SK-N-SH treated with all-trans-retinoic acid at 6 μM for 48 hours (cell line): ENCODE measurements at regions not wholly inside any gene's neighbourhood (a gene's known extent, or its start where the extent isn't known, plus 50 kb on each side); places are given as distances from the start of the nearest gene placed in this dataset.

Source experiments
- ATAC-seq: fragments of 200-7000 bp; cut with Tn5 transposase; 3 replicates; pipeline ENCODE4 v1.9.1; 2020; ENCODE audit warnings: mild to moderate bottlenecking, moderate library complexity
- ARNTL ChIP-seq: fragments of 450-650 bp; formaldehyde crosslinking; IDR thresholded peaks from 2 replicates; pipeline ENCODE4 v1.5.0; 2020; ENCODE audit warnings: low read depth, mild to moderate bottlenecking, moderate library complexity, borderline replicate concordance
- BACH2 ChIP-seq: fragments of 250-450 bp; sonication (Bioruptor Pico); IDR thresholded peaks from 2 replicates; pipeline ENCODE4 v1.9.0; 2021; ENCODE audit warnings: mild to moderate bottlenecking, borderline replicate concordance
- CREB5 ChIP-seq: fragments of 250-450 bp; sonication (Bioruptor Pico); IDR thresholded peaks from 2 replicates; pipeline ENCODE4 v1.5.1; 2020; ENCODE audit warnings: low read depth, mild to moderate bottlenecking, moderate library complexity
- CSDC2 ChIP-seq: fragments of 250-450 bp; sonication (Bioruptor Pico); IDR thresholded peaks from 2 replicates; pipeline ENCODE4 v1.5.0; 2020; ENCODE audit warnings: mild to moderate bottlenecking, moderate library complexity
- CSRNP3 ChIP-seq: fragments of 250-450 bp; sonication (Bioruptor Pico); IDR thresholded peaks from 2 replicates; pipeline ENCODE4 v1.5.1; 2021; ENCODE audit warnings: mild to moderate bottlenecking, moderate library complexity
- ESRRG ChIP-seq: fragments of 250-450 bp; sonication (Bioruptor Pico); IDR thresholded peaks from 2 replicates; pipeline ENCODE4 v1.6.1; 2021; ENCODE audit warnings: mild to moderate bottlenecking
- GLIS3 ChIP-seq: fragments of 250-450 bp; sonication (Bioruptor Pico); IDR thresholded peaks from 2 replicates; pipeline ENCODE4 v1.5.0; 2020; ENCODE audit warnings: mild to moderate bottlenecking, moderate library complexity
- ISL1 ChIP-seq: fragments of 250-450 bp; sonication (Bioruptor Pico); IDR thresholded peaks from 2 replicates; pipeline ENCODE4 v2.1.2; 2022; ENCODE audit warnings: mild to moderate bottlenecking, moderate library complexity
- OSR1 ChIP-seq: fragments of 250-450 bp; sonication (Bioruptor Pico); IDR thresholded peaks from 2 replicates; pipeline ENCODE4 v1.8.0; 2022; ENCODE audit warnings: moderate library complexity, mild to moderate bottlenecking, inconsistent platforms
- PATZ1 ChIP-seq: fragments of 250-450 bp; sonication (Bioruptor Pico); IDR thresholded peaks from 2 replicates; pipeline ENCODE4 v1.8.0; 2020; ENCODE audit warnings: mild to moderate bottlenecking, moderate library complexity, borderline replicate concordance
- PPARA ChIP-seq: fragments of 250-450 bp; sonication (Bioruptor Pico); IDR thresholded peaks from 2 replicates; pipeline ENCODE4 v1.5.0; 2020; ENCODE audit warnings: mild to moderate bottlenecking, borderline replicate concordance
- RARB ChIP-seq: fragments of 250-450 bp; sonication (Bioruptor Pico); IDR thresholded peaks from 2 replicates; pipeline ENCODE4 v1.8.0; 2021; ENCODE audit warnings: mild to moderate bottlenecking, moderate library complexity
- SNAI2 ChIP-seq: fragments of 250-450 bp; sonication (Bioruptor Pico); IDR thresholded peaks from 2 replicates; pipeline ENCODE4 v1.5.0; 2020; ENCODE audit warnings: mild to moderate bottlenecking, moderate library complexity
- TCF4 ChIP-seq: fragments of 250-450 bp; sonication (Bioruptor Pico); IDR thresholded peaks from 2 replicates; pipeline ENCODE4 v1.8.0; 2021; ENCODE audit warnings: mild to moderate bottlenecking, moderate library complexity, borderline replicate concordance
- TOX ChIP-seq: fragments of 250-450 bp; sonication (Bioruptor Pico); IDR thresholded peaks from 2 replicates; pipeline ENCODE4 v1.8.0; 2021; ENCODE audit warnings: mild to moderate bottlenecking, moderate library complexity, borderline replicate concordance
- TSHZ2 ChIP-seq: fragments of 250-450 bp; sonication (Bioruptor Pico); IDR thresholded peaks from 2 replicates; pipeline ENCODE4 v1.5.0; 2020; ENCODE audit warnings: mild to moderate bottlenecking, moderate library complexity
- ZC3H10 ChIP-seq: fragments of 250-450 bp; sonication (Bioruptor Pico); IDR thresholded peaks from 2 replicates; pipeline ENCODE4 v1.5.1; 2021; ENCODE audit warnings: mild to moderate bottlenecking, moderate library complexity
- ZFP3 ChIP-seq: fragments of 250-450 bp; sonication (Bioruptor Pico); IDR thresholded peaks from 2 replicates; pipeline ENCODE4 v1.5.0; 2020; ENCODE audit warnings: mild to moderate bottlenecking, moderate library complexity
- ZFP30 ChIP-seq: fragments of 450-650 bp; formaldehyde crosslinking; IDR thresholded peaks from 2 replicates; pipeline ENCODE4 v1.5.0; 2022; ENCODE audit warnings: mild to moderate bottlenecking, moderate library complexity
- ZNF565 ChIP-seq: fragments of 450-650 bp; formaldehyde crosslinking; conservative IDR thresholded peaks from 2 replicates; pipeline ENCODE4 v1.5.0; 2020; ENCODE audit warnings: low read depth, mild to moderate bottlenecking, moderate library complexity
- ZNF70 ChIP-seq: fragments of 450-650 bp; formaldehyde crosslinking; IDR thresholded peaks from 2 replicates; pipeline ENCODE4 v1.5.0; 2020; ENCODE audit warnings: mild to moderate bottlenecking, moderate library complexity
- ZNF8 ChIP-seq: fragments of 450-650 bp; formaldehyde crosslinking; IDR thresholded peaks from 2 replicates; pipeline ENCODE4 v1.5.0; 2020; ENCODE audit warnings: mild to moderate bottlenecking, moderate library complexity
- TF ChIP-seq, protein P1 (sequence below): fragments of 250-450 bp; sonication (Bioruptor Pico); IDR thresholded peaks from 2 replicates; pipeline ENCODE4 v1.8.0; 2021; ENCODE audit warnings: low read depth, mild to moderate bottlenecking, moderate library complexity, borderline replicate concordance

- no peak for ATAC-seq
- no peak for TF ChIP-seq CREB5
- no peak for TF ChIP-seq PATZ1 (CRISPR knock-in tag)
Observed at GRCh38 chr3:137249311-137249940, 291.6 kb downstream of the IL20RB start.

- no peak for TF ChIP-seq ZFP3 (CRISPR knock-in tag)
- no peak for TF ChIP-seq GLIS3 (CRISPR knock-in tag)
- TF ChIP-seq ISL1 (CRISPR knock-in tag) = no peak
- TF ChIP-seq ARNTL (CRISPR knock-in tag) = no peak
- TF ChIP-seq ZC3H10 (CRISPR knock-in tag) = no peak
- TF ChIP-seq TOX (CRISPR knock-in tag) = no peak
- no peak for TF ChIP-seq ZNF8 (CRISPR knock-in tag)
- no peak for TF ChIP-seq SNAI2 (CRISPR knock-in tag)
- no peak for TF ChIP-seq TSHZ2 (CRISPR knock-in tag)
- TF ChIP-seq ZFP30 (CRISPR knock-in tag) = no peak
- TF ChIP-seq, protein P1, sequence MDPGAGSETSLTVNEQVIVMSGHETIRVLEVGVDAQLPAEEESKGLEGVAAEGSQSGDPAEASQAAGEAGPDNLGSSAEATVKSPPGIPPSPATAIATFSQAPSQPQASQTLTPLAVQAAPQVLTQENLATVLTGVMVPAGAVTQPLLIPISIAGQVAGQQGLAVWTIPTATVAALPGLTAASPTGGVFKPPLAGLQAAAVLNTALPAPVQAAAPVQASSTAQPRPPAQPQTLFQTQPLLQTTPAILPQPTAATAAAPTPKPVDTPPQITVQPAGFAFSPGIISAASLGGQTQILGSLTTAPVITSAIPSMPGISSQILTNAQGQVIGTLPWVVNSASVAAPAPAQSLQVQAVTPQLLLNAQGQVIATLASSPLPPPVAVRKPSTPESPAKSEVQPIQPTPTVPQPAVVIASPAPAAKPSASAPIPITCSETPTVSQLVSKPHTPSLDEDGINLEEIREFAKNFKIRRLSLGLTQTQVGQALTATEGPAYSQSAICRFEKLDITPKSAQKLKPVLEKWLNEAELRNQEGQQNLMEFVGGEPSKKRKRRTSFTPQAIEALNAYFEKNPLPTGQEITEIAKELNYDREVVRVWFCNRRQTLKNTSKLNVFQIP (CRISPR knock-in tag) = no peak
- no peak for TF ChIP-seq TCF4 (CRISPR knock-in tag)
- no peak for TF ChIP-seq CREB5
- TF ChIP-seq ESRRG (CRISPR knock-in tag) = no peak
- TF ChIP-seq ZNF565 (CRISPR knock-in tag) = no peak
- no peak for TF ChIP-seq OSR1 (CRISPR knock-in tag)
- no peak for TF ChIP-seq BACH2 (CRISPR knock-in tag)
- TF ChIP-seq CSRNP3 (CRISPR knock-in tag) = no peak
- ATAC-seq = no peak
Observed at GRCh38 chr3:137259089-137259488, 301.3 kb downstream of the IL20RB start.

- ATAC-seq = no peak
- no peak for TF ChIP-seq ZFP3 (CRISPR knock-in tag)
- TF ChIP-seq TOX (CRISPR knock-in tag) = no peak
- TF ChIP-seq GLIS3 (CRISPR knock-in tag) = no peak
- TF ChIP-seq PPARA = no peak
- TF ChIP-seq SNAI2 (CRISPR knock-in tag) = no peak
- TF ChIP-seq TSHZ2 (CRISPR knock-in tag) = no peak
- TF ChIP-seq RARB (CRISPR knock-in tag) = no peak
- TF ChIP-seq ZNF8 (CRISPR knock-in tag) = no peak
- no peak for TF ChIP-seq CSDC2 (CRISPR knock-in tag)
- TF ChIP-seq ZNF70 = no peak
- no peak for TF ChIP-seq ZC3H10 (CRISPR knock-in tag)
- TF ChIP-seq CREB5 = no peak
Observed at GRCh38 chr3:137259701-137260100, 301.9 kb downstream of the IL20RB start.
